IPS DF 6.9 (cell line): ENCODE measurements at regions not wholly inside any gene's neighbourhood (a gene's known extent, or its start where the extent isn't known, plus 50 kb on each side); places are given as distances from the start of the nearest gene placed in this dataset.
"Not testable (repeated sequence)": the region's sequence is repeated elsewhere in the genome, so short reads cannot be mapped to it uniquely, and the experiment has no call there.

ENCODE experiments used
- DNase-seq: peaks from one replicate; pipeline ENCODE4 v3.0.0-alpha.2; 2013; ENCODE audit warnings: low read depth, low spot score
- H3K27ac ChIP-seq: one replicate; pipeline ENCODE4 v1.5.1; 2013; ENCODE audit warnings: low read length, control low read depth
- H3K27me3 ChIP-seq: 2 replicates; pipeline ENCODE4 v1.6.1; 2013; ENCODE audit warnings: mild to moderate bottlenecking, low read length; ENCODE audit not compliant: control insufficient read depth, insufficient read depth
- H3K36me3 ChIP-seq: 2 replicates; pipeline ENCODE4 v1.6.1; 2013; ENCODE audit warnings: low read length; ENCODE audit not compliant: control insufficient read depth, insufficient read depth
- H3K4me1 ChIP-seq: 2 replicates; pipeline ENCODE4 v1.6.1; 2013; ENCODE audit warnings: low read length; ENCODE audit not compliant: control insufficient read depth, insufficient read depth
- H3K4me3 ChIP-seq: 2 replicates; pipeline ENCODE4 v1.5.1; 2013; ENCODE audit warnings: mild to moderate bottlenecking, low read length
- H3K9me3 ChIP-seq: 2 replicates; pipeline ENCODE4 v1.6.1; 2013; ENCODE audit warnings: low read length, inconsistent platforms; ENCODE audit not compliant: control insufficient read depth, insufficient read depth
- WGBS: extraction: QIAGEN DNeasy Blood & Tissue Kit; methylation state at CpG from one replicate; pipeline ENCODE4 v1.1.7; 2013; ENCODE audit warnings: mixed read lengths, missing lambda C conversion rate; ENCODE audit not compliant: insufficient read length, insufficient coverage; 5-methylcytosine and 5-hydroxymethylcytosine counted together

- 0 out of 2 replicates have a peak, but pooled peaks cover 1% of the 10 kb centered on the region for H3K4me1 ChIP-seq
- WGBS = no CpG with 5 or more reads among the region's 5 CpGs
- H3K4me3 ChIP-seq = no peak overlapping the region
- no peak overlapping the region for H3K27ac ChIP-seq
- no peaks in the 10 kb centered on the region for H3K27me3 ChIP-seq
- no peaks in the 10 kb centered on the region for H3K36me3 ChIP-seq
- H3K9me3 ChIP-seq = no peaks in the 10 kb centered on the region
- no peak for DNase-seq
Observed at GRCh38 chr4:188429965-188430364, 290.7 kb downstream of the TRIML1 start.

DNA sequence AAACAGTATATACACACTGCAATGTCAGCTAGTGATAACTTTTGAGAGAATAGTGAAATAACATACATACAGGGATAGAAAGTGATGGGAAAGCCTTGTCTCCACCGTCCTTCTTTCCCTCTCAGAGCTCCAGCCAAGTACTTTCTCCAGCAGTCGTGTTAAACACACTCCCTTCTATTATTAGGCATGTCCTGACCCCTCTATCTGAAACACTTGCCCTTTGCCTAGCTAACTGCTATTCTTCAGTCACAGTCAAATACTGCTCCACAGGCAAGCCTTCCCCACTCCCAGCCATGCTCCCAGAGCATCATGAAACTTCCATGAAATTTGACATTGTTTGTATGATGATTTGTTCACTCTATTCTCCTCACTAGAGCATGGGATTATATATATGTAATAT, 291.1 kb downstream of the TRIML1 start:
- Histone ChIP-seq H3K4me3 (no peak overlapping the region), H3K4me1 (0 out of 2 replicates have a peak, but pooled peaks cover 1% of the 10 kb centered on the region), H3K27ac (no peak overlapping the region), H3K9me3 (no peaks in the 10 kb centered on the region), H3K36me3 (no peaks in the 10 kb centered on the region), H3K27me3 (no peaks in the 10 kb centered on the region)
- WGBS = no CpG with 5 or more reads among the region's 2 CpGs
- no peak for DNase-seq

DNA sequence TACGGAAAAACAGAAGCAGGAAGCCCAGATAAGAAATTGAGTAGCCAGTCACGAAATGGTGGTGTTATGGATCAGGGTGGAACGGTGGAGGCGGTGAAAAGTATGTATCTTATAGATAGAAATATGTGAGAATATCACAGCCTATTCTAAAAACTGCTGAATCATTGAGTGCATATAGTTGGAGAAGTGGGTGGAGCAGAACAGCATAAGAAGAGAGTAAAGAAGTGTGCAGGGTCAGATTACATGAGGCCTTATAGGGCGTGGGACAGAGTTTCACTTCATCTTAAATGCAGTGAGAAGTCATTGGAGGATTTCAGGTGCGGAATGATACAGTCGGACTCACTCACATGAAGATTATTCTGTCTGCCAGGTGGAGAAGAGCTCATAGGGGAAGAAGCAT, 293.1 kb downstream of the TRIML1 start:
- Histone ChIP-seq H3K27ac (no peak overlapping the region), H3K27me3 (no peaks in the 10 kb centered on the region), H3K9me3 (no peaks in the 10 kb centered on the region), H3K4me1 (0 out of 2 replicates have a peak, but pooled peaks cover 1% of the 10 kb centered on the region), H3K4me3 (no peak overlapping the region), H3K36me3 (no peaks in the 10 kb centered on the region)
- no CpG with 5 or more reads among the region's 7 CpGs for WGBS
- DNase-seq = no peak

DNA sequence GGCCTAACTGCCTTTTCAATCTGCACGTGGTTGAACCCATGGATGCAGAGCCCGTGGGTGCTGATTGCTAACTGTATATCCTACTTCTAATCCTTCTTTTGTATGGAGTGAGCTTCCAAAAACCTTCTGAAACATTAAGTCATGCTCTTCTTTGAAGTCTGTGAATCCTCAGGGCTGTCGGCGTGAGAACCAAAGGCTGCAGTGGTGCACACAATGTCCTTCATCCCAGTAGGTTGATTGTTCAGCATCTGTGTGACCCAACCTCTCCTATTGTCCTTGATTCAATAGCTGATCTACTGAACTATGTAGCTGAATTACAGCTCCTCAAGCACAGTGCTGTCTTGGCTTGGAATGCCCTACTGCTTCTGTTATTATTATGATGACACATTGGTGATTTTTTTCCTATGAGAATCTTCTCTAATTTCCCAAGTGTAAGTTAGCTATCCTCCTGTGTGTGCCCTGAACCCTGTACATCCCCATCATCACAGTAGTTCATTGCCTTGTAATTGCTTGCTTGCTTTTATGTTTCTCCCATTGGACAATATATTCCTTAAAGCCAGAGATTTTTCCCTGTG, 294.6 kb downstream of the TRIML1 start:
- H3K4me3 ChIP-seq = no peak overlapping the region
- no peaks in the 10 kb centered on the region for H3K9me3 ChIP-seq
- H3K27ac ChIP-seq = no peak overlapping the region
- no peaks in the 10 kb centered on the region for H3K27me3 ChIP-seq
- 0 out of 2 replicates have a peak, but pooled peaks cover 1% of the 10 kb centered on the region for H3K4me1 ChIP-seq
- WGBS = no CpG with 5 or more reads among the region's 4 CpGs
- no peak for DNase-seq
- no peaks in the 10 kb centered on the region for H3K36me3 ChIP-seq

DNA sequence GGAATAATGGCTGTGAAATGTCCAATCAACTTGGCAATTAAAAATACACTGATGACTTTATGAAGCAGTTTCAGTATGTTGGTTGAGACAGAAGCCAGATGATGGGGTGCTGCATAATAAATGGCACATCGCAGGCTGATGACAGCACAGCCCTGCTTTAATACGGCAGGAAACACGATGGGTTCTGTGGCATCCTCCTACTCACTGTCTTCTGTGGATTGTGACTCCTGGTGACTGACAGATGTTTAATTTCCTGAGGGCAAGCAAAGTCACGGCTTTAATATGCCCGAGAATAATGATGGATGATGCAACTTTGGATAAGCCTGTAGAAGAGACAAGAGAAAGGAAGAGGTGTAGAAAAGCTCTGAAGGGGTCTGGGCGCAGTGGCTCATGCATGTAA, 295.4 kb downstream of the TRIML1 start:
- H3K36me3 ChIP-seq = no peaks in the 10 kb centered on the region
- no peaks in the 10 kb centered on the region for H3K9me3 ChIP-seq
- H3K4me3 ChIP-seq = no peak overlapping the region
- no peaks in the 10 kb centered on the region for H3K27me3 ChIP-seq
- DNase-seq = no peak
- H3K27ac ChIP-seq = no peak overlapping the region
- whole genome bisulfite sequencing = no CpG with 5 or more reads among the region's 6 CpGs
- 0 out of 2 replicates have a peak, but pooled peaks cover 1% of the 10 kb centered on the region for H3K4me1 ChIP-seq

GRCh38 chr4:188435381-188435780, 296.1 kb downstream of the TRIML1 start:
- Histone ChIP-seq H3K27ac (no peak overlapping the region), H3K4me3 (no peak overlapping the region), H3K36me3 (no peaks in the 10 kb centered on the region), H3K27me3 (no peaks in the 10 kb centered on the region), H3K9me3 (no peaks in the 10 kb centered on the region), H3K4me1 (0 out of 2 replicates have a peak, but pooled peaks cover 1% of the 10 kb centered on the region)
- DNase-seq = no peak
- no CpG with 5 or more reads among the region's 4 CpGs for WGBS

DNA sequence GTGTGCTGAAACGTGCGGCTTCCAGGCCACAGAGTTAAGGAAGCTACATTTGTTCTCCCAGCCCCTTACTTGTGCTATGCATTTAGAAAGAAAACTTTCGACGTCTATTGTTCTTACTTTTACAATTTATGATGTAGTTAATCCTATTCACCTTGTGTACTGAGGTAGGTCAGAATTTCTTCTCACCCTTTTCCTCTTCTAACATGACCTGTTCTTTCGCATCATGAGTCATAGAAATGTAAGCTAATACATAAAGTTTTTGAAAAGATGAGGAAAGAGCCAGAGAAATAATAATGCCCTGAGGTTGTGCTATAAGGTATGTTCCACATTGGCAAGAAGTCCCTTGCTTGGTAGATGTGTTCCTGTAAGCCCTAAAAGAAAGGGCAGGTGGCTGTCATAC, 298.3 kb downstream of the TRIML1 start:
- no peak for DNase-seq
- Histone ChIP-seq H3K9me3 (no peaks in the 10 kb centered on the region), H3K4me3 (no peak overlapping the region), H3K36me3 (no peaks in the 10 kb centered on the region), H3K4me1 (0 out of 2 replicates have a peak, but pooled peaks cover 1% of the 10 kb centered on the region), H3K27me3 (no peaks in the 10 kb centered on the region), H3K27ac (no peak overlapping the region)
- no CpG with 5 or more reads among the region's 5 CpGs for WGBS

DNA sequence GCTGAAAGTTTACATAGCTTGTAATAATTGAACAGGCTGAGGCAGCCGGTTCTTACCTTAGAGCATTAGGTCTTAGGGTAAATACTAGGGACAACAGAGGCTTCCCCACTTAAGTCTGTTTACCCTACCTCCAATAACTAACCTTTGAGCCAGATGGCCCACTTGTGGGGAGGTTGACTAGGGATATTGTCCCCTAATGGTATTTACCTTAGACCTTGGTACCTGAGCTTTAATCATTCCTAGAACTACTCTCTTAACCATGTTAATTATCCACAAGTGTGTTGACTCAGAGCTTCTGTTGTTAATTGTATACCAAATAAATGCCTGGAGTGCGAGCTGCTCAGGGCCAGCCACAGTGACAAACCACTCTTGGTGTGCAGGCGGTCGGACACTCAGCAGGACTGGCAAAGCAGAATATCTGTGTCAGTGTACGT, 299.2 kb downstream of the TRIML1 start:
- no CpG with 5 or more reads among the region's 5 CpGs for WGBS
- not testable (repeated sequence) for H3K9me3 ChIP-seq

GRCh38 chr4:188439641-188440311, 300.5 kb downstream of the TRIML1 start:
- DNase-seq = no peak
- Histone ChIP-seq H3K27ac (no peak overlapping the region), H3K36me3 (no peaks in the 10 kb centered on the region), H3K9me3 (no peaks in the 10 kb centered on the region), H3K4me3 (no peak overlapping the region; the same call in 1 of the 2 replicates), H3K4me1 (no peaks in the 10 kb centered on the region), H3K27me3 (no peaks in the 10 kb centered on the region)
- WGBS = no CpG with 5 or more reads among the region's 6 CpGs

More for the DNA sequence above, 299.2 kb downstream of the TRIML1 start:
- H3K27ac ChIP-seq, DNase-seq, H3K4me1 ChIP-seq, H3K4me3 ChIP-seq, H3K36me3 ChIP-seq, H3K27me3 ChIP-seq: not testable (repeated sequence)

- WGBS = no CpG with 5 or more reads among the region's 4 CpGs
- H3K4me3 ChIP-seq = no peak overlapping the region
- H3K4me1 ChIP-seq = no peaks in the 10 kb centered on the region
- H3K27ac ChIP-seq = no peak overlapping the region
- no peaks in the 10 kb centered on the region for H3K36me3 ChIP-seq
- no peak for DNase-seq
- H3K9me3 ChIP-seq = no peaks in the 10 kb centered on the region
- no peaks in the 10 kb centered on the region for H3K27me3 ChIP-seq
Observed at GRCh38 chr4:188444500-188444899, 305.3 kb downstream of the TRIML1 start.

- H3K4me1 ChIP-seq, H3K27ac ChIP-seq, DNase-seq, H3K27me3 ChIP-seq, H3K4me3 ChIP-seq, H3K9me3 ChIP-seq, H3K36me3 ChIP-seq: not testable (repeated sequence)
- WGBS = no CpG with 5 or more reads among the region's 4 CpGs
Observed at GRCh38 chr4:188448996-188449395, 309.8 kb downstream of the TRIML1 start.
